Lower leg skin (tissue), 3 donors: ENCODE measurements at regions not wholly inside any gene's neighbourhood (a gene's known extent, or its start where the extent isn't known, plus 50 kb on each side); places are given as distances from the start of the nearest gene placed in this dataset.

Experiments used
- POLR2A ChIP-seq, 2 donors: fragments of 450-650 bp; IDR thresholded peaks; one replicate each; pipeline ENCODE4 v1.6.1; 2016 to 2017; ENCODE audit warnings: antibody characterized with exemption in 2 of 2, mild to moderate bottlenecking in 1 of 2, moderate library complexity in 1 of 2
- TF ChIP-seq, protein P1 (sequence below), 3 donors: fragments of 450-650 bp; IDR thresholded peaks; one replicate each; pipeline ENCODE4 v1.5.1; 2016; ENCODE audit warnings: antibody characterized with exemption in 3 of 3, mild to moderate bottlenecking in 3 of 3, moderate library complexity in 2 of 3

- no peak for TF ChIP-seq POLR2A (IDR thresholded peaks at IDR 0.05)
- TF ChIP-seq, protein P1, sequence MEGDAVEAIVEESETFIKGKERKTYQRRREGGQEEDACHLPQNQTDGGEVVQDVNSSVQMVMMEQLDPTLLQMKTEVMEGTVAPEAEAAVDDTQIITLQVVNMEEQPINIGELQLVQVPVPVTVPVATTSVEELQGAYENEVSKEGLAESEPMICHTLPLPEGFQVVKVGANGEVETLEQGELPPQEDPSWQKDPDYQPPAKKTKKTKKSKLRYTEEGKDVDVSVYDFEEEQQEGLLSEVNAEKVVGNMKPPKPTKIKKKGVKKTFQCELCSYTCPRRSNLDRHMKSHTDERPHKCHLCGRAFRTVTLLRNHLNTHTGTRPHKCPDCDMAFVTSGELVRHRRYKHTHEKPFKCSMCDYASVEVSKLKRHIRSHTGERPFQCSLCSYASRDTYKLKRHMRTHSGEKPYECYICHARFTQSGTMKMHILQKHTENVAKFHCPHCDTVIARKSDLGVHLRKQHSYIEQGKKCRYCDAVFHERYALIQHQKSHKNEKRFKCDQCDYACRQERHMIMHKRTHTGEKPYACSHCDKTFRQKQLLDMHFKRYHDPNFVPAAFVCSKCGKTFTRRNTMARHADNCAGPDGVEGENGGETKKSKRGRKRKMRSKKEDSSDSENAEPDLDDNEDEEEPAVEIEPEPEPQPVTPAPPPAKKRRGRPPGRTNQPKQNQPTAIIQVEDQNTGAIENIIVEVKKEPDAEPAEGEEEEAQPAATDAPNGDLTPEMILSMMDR (IDR thresholded peaks at IDR 0.05): no peak
Observed at GRCh38 chr3:88812576-88812975, 294.8 kb upstream of the EPHA3 start.
